H1 (cell line): ENCODE measurements at regions not wholly inside any gene's neighbourhood (a gene's known extent, or its start where the extent isn't known, plus 50 kb on each side); places are given as distances from the start of the nearest gene placed in this dataset.

Experiments used
- BACH1 ChIP-seq: IDR thresholded peaks from 2 replicates; pipeline ENCODE4 v1.6.1; 2012; ENCODE audit warnings: low read length, improper control_type of control experiment
- CTCF ChIP-seq, 3 experiments: IDR thresholded peaks; 1 replicate in 2 of 3; 2 replicates in 1 of 3; pipeline versions ENCODE4 v1.5.1 to v1.6.1; 2011; ENCODE audit warnings: low read length in 3 of 3, mild to moderate bottlenecking in 3 of 3, inconsistent platforms in 2 of 3, low read depth in 1 of 3, moderate library complexity in 1 of 3; ENCODE audit not compliant: insufficient read depth in 1 of 3; ENCODE audit errors: control extremely low read depth in 1 of 3
- KDM5A ChIP-seq: fragments of 200-600 bp; IDR thresholded peaks from 2 replicates; pipeline ENCODE4 v1.7.1; 2012; ENCODE audit warnings: mild to moderate bottlenecking, low read length, inconsistent platforms, mixed read lengths
- RXRA ChIP-seq: IDR thresholded peaks from 2 replicates; pipeline ENCODE4 v1.6.1; 2011; ENCODE audit warnings: low read depth, mild to moderate bottlenecking, low read length, moderate library complexity; ENCODE audit not compliant: insufficient read depth
- SIN3A ChIP-seq, 2 experiments: IDR thresholded peaks in 1 of 2; conservative IDR thresholded peaks in 1 of 2; 2 replicates each; pipeline ENCODE4 v1.6.1; 2011 to 2012; ENCODE audit warnings: low read length in 2 of 2, improper control_type of control experiment in 1 of 2, low read depth in 1 of 2, mild to moderate bottlenecking in 1 of 2
- SP1 ChIP-seq: IDR thresholded peaks from 2 replicates; pipeline ENCODE4 v1.6.1; 2011; ENCODE audit warnings: low read depth, low read length
- TF ChIP-seq, protein P1 (sequence below): fragments of 300-600 bp; sonication (generic); IDR thresholded peaks from 2 replicates; pipeline ENCODE4 v1.7.1; 2012; ENCODE audit warnings: low read length, moderate library complexity, mild to moderate bottlenecking, inconsistent platforms; ENCODE audit not compliant: insufficient replicate concordance

- TF ChIP-seq, protein P1, sequence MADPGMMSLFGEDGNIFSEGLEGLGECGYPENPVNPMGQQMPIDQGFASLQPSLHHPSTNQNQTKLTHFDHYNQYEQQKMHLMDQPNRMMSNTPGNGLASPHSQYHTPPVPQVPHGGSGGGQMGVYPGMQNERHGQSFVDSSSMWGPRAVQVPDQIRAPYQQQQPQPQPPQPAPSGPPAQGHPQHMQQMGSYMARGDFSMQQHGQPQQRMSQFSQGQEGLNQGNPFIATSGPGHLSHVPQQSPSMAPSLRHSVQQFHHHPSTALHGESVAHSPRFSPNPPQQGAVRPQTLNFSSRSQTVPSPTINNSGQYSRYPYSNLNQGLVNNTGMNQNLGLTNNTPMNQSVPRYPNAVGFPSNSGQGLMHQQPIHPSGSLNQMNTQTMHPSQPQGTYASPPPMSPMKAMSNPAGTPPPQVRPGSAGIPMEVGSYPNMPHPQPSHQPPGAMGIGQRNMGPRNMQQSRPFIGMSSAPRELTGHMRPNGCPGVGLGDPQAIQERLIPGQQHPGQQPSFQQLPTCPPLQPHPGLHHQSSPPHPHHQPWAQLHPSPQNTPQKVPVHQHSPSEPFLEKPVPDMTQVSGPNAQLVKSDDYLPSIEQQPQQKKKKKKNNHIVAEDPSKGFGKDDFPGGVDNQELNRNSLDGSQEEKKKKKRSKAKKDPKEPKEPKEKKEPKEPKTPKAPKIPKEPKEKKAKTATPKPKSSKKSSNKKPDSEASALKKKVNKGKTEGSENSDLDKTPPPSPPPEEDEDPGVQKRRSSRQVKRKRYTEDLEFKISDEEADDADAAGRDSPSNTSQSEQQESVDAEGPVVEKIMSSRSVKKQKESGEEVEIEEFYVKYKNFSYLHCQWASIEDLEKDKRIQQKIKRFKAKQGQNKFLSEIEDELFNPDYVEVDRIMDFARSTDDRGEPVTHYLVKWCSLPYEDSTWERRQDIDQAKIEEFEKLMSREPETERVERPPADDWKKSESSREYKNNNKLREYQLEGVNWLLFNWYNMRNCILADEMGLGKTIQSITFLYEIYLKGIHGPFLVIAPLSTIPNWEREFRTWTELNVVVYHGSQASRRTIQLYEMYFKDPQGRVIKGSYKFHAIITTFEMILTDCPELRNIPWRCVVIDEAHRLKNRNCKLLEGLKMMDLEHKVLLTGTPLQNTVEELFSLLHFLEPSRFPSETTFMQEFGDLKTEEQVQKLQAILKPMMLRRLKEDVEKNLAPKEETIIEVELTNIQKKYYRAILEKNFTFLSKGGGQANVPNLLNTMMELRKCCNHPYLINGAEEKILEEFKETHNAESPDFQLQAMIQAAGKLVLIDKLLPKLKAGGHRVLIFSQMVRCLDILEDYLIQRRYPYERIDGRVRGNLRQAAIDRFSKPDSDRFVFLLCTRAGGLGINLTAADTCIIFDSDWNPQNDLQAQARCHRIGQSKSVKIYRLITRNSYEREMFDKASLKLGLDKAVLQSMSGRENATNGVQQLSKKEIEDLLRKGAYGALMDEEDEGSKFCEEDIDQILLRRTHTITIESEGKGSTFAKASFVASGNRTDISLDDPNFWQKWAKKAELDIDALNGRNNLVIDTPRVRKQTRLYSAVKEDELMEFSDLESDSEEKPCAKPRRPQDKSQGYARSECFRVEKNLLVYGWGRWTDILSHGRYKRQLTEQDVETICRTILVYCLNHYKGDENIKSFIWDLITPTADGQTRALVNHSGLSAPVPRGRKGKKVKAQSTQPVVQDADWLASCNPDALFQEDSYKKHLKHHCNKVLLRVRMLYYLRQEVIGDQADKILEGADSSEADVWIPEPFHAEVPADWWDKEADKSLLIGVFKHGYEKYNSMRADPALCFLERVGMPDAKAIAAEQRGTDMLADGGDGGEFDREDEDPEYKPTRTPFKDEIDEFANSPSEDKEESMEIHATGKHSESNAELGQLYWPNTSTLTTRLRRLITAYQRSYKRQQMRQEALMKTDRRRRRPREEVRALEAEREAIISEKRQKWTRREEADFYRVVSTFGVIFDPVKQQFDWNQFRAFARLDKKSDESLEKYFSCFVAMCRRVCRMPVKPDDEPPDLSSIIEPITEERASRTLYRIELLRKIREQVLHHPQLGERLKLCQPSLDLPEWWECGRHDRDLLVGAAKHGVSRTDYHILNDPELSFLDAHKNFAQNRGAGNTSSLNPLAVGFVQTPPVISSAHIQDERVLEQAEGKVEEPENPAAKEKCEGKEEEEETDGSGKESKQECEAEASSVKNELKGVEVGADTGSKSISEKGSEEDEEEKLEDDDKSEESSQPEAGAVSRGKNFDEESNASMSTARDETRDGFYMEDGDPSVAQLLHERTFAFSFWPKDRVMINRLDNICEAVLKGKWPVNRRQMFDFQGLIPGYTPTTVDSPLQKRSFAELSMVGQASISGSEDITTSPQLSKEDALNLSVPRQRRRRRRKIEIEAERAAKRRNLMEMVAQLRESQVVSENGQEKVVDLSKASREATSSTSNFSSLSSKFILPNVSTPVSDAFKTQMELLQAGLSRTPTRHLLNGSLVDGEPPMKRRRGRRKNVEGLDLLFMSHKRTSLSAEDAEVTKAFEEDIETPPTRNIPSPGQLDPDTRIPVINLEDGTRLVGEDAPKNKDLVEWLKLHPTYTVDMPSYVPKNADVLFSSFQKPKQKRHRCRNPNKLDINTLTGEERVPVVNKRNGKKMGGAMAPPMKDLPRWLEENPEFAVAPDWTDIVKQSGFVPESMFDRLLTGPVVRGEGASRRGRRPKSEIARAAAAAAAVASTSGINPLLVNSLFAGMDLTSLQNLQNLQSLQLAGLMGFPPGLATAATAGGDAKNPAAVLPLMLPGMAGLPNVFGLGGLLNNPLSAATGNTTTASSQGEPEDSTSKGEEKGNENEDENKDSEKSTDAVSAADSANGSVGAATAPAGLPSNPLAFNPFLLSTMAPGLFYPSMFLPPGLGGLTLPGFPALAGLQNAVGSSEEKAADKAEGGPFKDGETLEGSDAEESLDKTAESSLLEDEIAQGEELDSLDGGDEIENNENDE: no peak
- TF ChIP-seq CTCF (IDR thresholded peaks at IDR 0.05; ENCODE audit: control extremely low read depth in 1 of 3, insufficient read depth in 1 of 3, low read depth in 1 of 3, low read length in 3 of 3) (no peak), RXRA (no peak), BACH1 (no peak), SIN3A (conservative IDR thresholded peaks at IDR 0.05 in 1 of 2, IDR thresholded peaks at IDR 0.05 in 1 of 2; ENCODE audit: low read depth in 1 of 2, low read length in 2 of 2) (no peak), KDM5A (no peak), SP1 (no peak)
Measured at GRCh38 chr3:144407335-144407734, 435.7 kb downstream of the DIPK2A start (continued).
